ENCODE measurements at regions not wholly inside any gene's neighbourhood (a gene's known extent, or its start where the extent isn't known, plus 50 kb on each side); places are given as distances from the start of the nearest gene placed in this dataset.

- no peaks in the 10 kb centered on the region for H3K4me1 ChIP-seq (ENCODE audit: insufficient read depth)
- H3K4me3 ChIP-seq = no peak overlapping the region
- H3K36me3 ChIP-seq = no peaks in the 10 kb centered on the region
- H3K27me3 ChIP-seq = no peaks in the 10 kb centered on the region
- intact Hi-C loops (cut with DNase I) = no loop called here
- no peak overlapping the region for H3K27ac ChIP-seq
- 51 to 60% (median 58%) methylated on average over 15 of the region's 15 CpGs for WGBS, 3 donors
- no peaks in the 10 kb centered on the region for H3K9me3 ChIP-seq
- DNase-seq = no peak
- TF ChIP-seq EP300 (IDR thresholded peaks at IDR 0.05) (no peak), POLR2A (IDR thresholded peaks at IDR 0.05) (no peak), CTCF (IDR thresholded peaks at IDR 0.05) (no peak)
Measured at GRCh38 chr22:49491726-49492125, 335.9 kb downstream of the BRD1 start.

GRCh38 chr22:49491221-49491635, 336.4 kb downstream of the BRD1 start:
- TF ChIP-seq CTCF (IDR thresholded peaks at IDR 0.05) = no peak
- TF ChIP-seq POLR2A (IDR thresholded peaks at IDR 0.05) = no peak
- no peak for TF ChIP-seq EP300 (IDR thresholded peaks at IDR 0.05)
- WGBS, 3 donors = 72 to 74% (median 74%) methylated on average over 9 of the region's 9 CpGs
- intact Hi-C loops (cut with DNase I) = no loop called here
- H3K27ac ChIP-seq = no peak overlapping the region
- H3K4me3 ChIP-seq = no peak overlapping the region
- no peak for DNase-seq
- H3K9me3 ChIP-seq = no peaks in the 10 kb centered on the region
- no peaks in the 10 kb centered on the region for H3K4me1 ChIP-seq (ENCODE audit: insufficient read depth)
- H3K27me3 ChIP-seq = no peaks in the 10 kb centered on the region
- no peaks in the 10 kb centered on the region for H3K36me3 ChIP-seq

GRCh38 chr22:49490692-49491091, 337.0 kb downstream of the BRD1 start:
- no peak for DNase-seq
- Histone ChIP-seq H3K27ac (no peak overlapping the region), H3K4me3 (no peak overlapping the region), H3K27me3 (no peaks in the 10 kb centered on the region), H3K9me3 (no peaks in the 10 kb centered on the region), H3K4me1 (ENCODE audit: insufficient read depth) (no peaks in the 10 kb centered on the region), H3K36me3 (no peaks in the 10 kb centered on the region)
- 72 to 82% (median 72%) methylated on average over 11 to 18 of the region's 18 CpGs for WGBS, 3 donors
- intact Hi-C loops (cut with DNase I) = no loop called here
- TF ChIP-seq CTCF (IDR thresholded peaks at IDR 0.05) (no peak), EP300 (IDR thresholded peaks at IDR 0.05) (no peak), POLR2A (IDR thresholded peaks at IDR 0.05) (no peak)

GRCh38 chr22:49489821-49490220, 337.9 kb downstream of the BRD1 start:
- Histone ChIP-seq H3K4me1 (ENCODE audit: insufficient read depth) (no peaks in the 10 kb centered on the region), H3K36me3 (no peaks in the 10 kb centered on the region), H3K9me3 (no peaks in the 10 kb centered on the region), H3K4me3 (no peak overlapping the region), H3K27ac (no peak overlapping the region), H3K27me3 (no peaks in the 10 kb centered on the region)
- WGBS, 3 donors = 85 to 100% (median 91%) methylated on average over 7 of the region's 7 CpGs
- intact Hi-C loops (cut with DNase I) = no loop called here
- DNase-seq = no peak
- no peak for TF ChIP-seq EP300 (IDR thresholded peaks at IDR 0.05)
- no peak for TF ChIP-seq POLR2A (IDR thresholded peaks at IDR 0.05)
- TF ChIP-seq CTCF (IDR thresholded peaks at IDR 0.05) = no peak

GRCh38 chr22:49488943-49489342, 338.7 kb downstream of the BRD1 start:
- WGBS, 3 donors = 65 to 74% (median 68%) methylated on average over 10 of the region's 10 CpGs
- no peaks in the 10 kb centered on the region for H3K27me3 ChIP-seq
- intact Hi-C loops (cut with DNase I) = no loop called here
- no peak for DNase-seq
- TF ChIP-seq CTCF (IDR thresholded peaks at IDR 0.05) = no peak
- no peak for TF ChIP-seq EP300 (IDR thresholded peaks at IDR 0.05)
- H3K9me3 ChIP-seq = no peaks in the 10 kb centered on the region
- no peaks in the 10 kb centered on the region for H3K4me1 ChIP-seq (ENCODE audit: insufficient read depth)
- H3K27ac ChIP-seq = no peak overlapping the region
- no peaks in the 10 kb centered on the region for H3K36me3 ChIP-seq
- no peak overlapping the region for H3K4me3 ChIP-seq
